H1 (cell line): ENCODE measurements at regions not wholly inside any gene's neighbourhood (a gene's known extent, or its start where the extent isn't known, plus 50 kb on each side); places are given as distances from the start of the nearest gene placed in this dataset.

Experiments used
- CTCF ChIP-seq, 3 experiments: IDR thresholded peaks; 1 replicate in 2 of 3; 2 replicates in 1 of 3; pipeline versions ENCODE4 v1.5.1 to v1.6.1; 2011; ENCODE audit warnings: low read length in 3 of 3, mild to moderate bottlenecking in 3 of 3, inconsistent platforms in 2 of 3, low read depth in 1 of 3, moderate library complexity in 1 of 3; ENCODE audit not compliant: insufficient read depth in 1 of 3; ENCODE audit errors: control extremely low read depth in 1 of 3
- EP300 ChIP-seq, 2 experiments: IDR thresholded peaks; 1 replicate in 1 of 2; 2 replicates in 1 of 2; pipeline ENCODE4 v1.6.1; 2011 to 2012; ENCODE audit warnings: low read depth in 2 of 2, low read length in 2 of 2, mild to moderate bottlenecking in 2 of 2, borderline replicate concordance in 1 of 2, inconsistent platforms in 1 of 2, moderate library complexity in 1 of 2
- EZH2 ChIP-seq: fragments of 200-600 bp; sonication (generic); IDR thresholded peaks from 2 replicates; pipeline ENCODE4 v1.7.1; 2012; ENCODE audit warnings: low read depth, mild to moderate bottlenecking, moderate library complexity, low read length, inconsistent platforms; ENCODE audit not compliant: severe bottlenecking
- KDM4A ChIP-seq: IDR thresholded peaks from one replicate; pipeline ENCODE4 v1.7.1; 2012; ENCODE audit warnings: low read depth, mild to moderate bottlenecking, moderate library complexity, low read length, inconsistent platforms; ENCODE audit not compliant: severe bottlenecking
- NRF1 ChIP-seq: IDR thresholded peaks from 2 replicates; pipeline ENCODE4 v1.6.1; 2011; ENCODE audit warnings: mild to moderate bottlenecking, low read depth, low read length, improper control_type of control experiment
- POLR2A ChIP-seq, 2 experiments: IDR thresholded peaks; 1 replicate in 1 of 2; 2 replicates in 1 of 2; pipeline ENCODE4 v1.6.1; 2011; ENCODE audit warnings: low read depth in 2 of 2, low read length in 2 of 2, mild to moderate bottlenecking in 2 of 2; ENCODE audit errors: control extremely low read depth in 1 of 2
- RAD21 ChIP-seq, 2 experiments: IDR thresholded peaks in 1 of 2; conservative IDR thresholded peaks in 1 of 2; 2 replicates each; pipeline ENCODE4 v1.6.1; 2011; ENCODE audit warnings: low read depth in 2 of 2, low read length in 2 of 2, improper control_type of control experiment in 1 of 2, inconsistent platforms in 1 of 2, mild to moderate bottlenecking in 1 of 2, moderate library complexity in 1 of 2
- SP1 ChIP-seq: IDR thresholded peaks from 2 replicates; pipeline ENCODE4 v1.6.1; 2011; ENCODE audit warnings: low read depth, low read length
- SRF ChIP-seq: IDR thresholded peaks from 2 replicates; pipeline ENCODE4 v1.6.1; 2011; ENCODE audit warnings: mild to moderate bottlenecking, low read depth, low read length, moderate library complexity
- TAF1 ChIP-seq: IDR thresholded peaks from 2 replicates; pipeline ENCODE4 v1.6.1; 2011; ENCODE audit warnings: mild to moderate bottlenecking, low read depth, low read length
- ZNF274 ChIP-seq: IDR thresholded peaks from 2 replicates; pipeline ENCODE4 v1.7.0; 2012; ENCODE audit warnings: low read length, borderline replicate concordance; ENCODE audit errors: extremely low read depth

DNA sequence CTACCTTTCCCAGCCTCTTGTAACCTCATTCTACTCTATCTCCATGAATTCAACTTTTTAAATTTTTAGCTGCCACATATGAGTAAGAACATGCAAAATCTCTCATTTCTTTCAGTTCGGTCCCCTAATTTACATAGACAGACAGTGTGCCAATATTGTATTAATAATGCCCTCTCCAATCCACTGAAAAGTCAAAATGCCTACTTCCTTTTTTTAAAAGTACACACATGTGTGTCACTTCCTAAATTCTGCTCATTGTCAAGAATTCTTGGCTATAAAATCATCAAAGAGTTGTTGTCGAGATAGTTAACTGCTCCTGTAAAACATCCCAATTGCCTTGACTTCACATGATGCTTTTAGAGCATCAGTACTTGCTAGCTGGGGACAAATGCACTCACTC lies 84.2 kb upstream of the IL12A start:
- TF ChIP-seq CTCF (IDR thresholded peaks at IDR 0.05; ENCODE audit: control extremely low read depth in 1 of 3, insufficient read depth in 1 of 3, low read depth in 1 of 3, low read length in 3 of 3) (no peak), RAD21 (IDR thresholded peaks at IDR 0.05 in 1 of 2, conservative IDR thresholded peaks at IDR 0.05 in 1 of 2; ENCODE audit: low read depth in 2 of 2, low read length in 2 of 2) (no peak), EZH2 (no peak), SRF (no peak), KDM4A (no peak), POLR2A (IDR thresholded peaks at IDR 0.05; ENCODE audit: control extremely low read depth in 1 of 2, low read depth in 2 of 2, low read length in 2 of 2) (no peak), ZNF274 (no peak), EP300 (IDR thresholded peaks at IDR 0.05; ENCODE audit: borderline replicate concordance in 1 of 2, low read depth in 2 of 2, low read length in 2 of 2) (no peak), TAF1 (no peak), NRF1 (no peak), SP1 (no peak)
